Body of pancreas (tissue), 4 donors: ENCODE measurements at regions not wholly inside any gene's neighbourhood (a gene's known extent, or its start where the extent isn't known, plus 50 kb on each side); places are given as distances from the start of the nearest gene placed in this dataset.

ENCODE experiments used
- POLR2A ChIP-seq, 3 donors: fragments of 450-650 bp; IDR thresholded peaks; one replicate each; pipeline ENCODE4 v1.6.1; 2016; ENCODE audit warnings: antibody characterized with exemption in 3 of 3, mild to moderate bottlenecking in 2 of 3
- TF ChIP-seq, protein P1 (sequence below), 7 experiments: fragments of 450-650 bp in 4 of 7; fragments of 200-600 bp in 3 of 7; sonication (generic) in 3 of 7; IDR thresholded peaks; one replicate each; pipeline ENCODE4 v1.5.1; 2016 to 2019; ENCODE audit warnings: antibody characterized with exemption in 7 of 7

DNA sequence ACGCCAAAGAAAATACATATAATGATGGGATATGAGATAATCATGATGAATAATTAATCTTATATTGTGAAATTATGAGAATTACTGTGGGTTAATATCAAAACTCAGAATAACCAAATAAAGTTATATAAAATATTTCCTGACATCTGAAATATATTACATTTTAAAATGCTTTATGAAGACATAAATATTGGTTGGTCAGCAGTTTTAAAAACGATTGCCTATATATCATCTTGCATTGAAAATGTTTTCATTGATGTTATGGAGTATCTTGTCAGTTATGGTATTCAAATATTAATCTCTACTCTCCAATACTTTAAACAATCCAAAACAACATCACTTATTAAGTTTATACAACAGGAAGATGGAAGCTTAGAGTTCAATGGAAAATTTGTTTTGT is 228.1 kb upstream of the FERD3L start:
- TF ChIP-seq, protein P1, sequence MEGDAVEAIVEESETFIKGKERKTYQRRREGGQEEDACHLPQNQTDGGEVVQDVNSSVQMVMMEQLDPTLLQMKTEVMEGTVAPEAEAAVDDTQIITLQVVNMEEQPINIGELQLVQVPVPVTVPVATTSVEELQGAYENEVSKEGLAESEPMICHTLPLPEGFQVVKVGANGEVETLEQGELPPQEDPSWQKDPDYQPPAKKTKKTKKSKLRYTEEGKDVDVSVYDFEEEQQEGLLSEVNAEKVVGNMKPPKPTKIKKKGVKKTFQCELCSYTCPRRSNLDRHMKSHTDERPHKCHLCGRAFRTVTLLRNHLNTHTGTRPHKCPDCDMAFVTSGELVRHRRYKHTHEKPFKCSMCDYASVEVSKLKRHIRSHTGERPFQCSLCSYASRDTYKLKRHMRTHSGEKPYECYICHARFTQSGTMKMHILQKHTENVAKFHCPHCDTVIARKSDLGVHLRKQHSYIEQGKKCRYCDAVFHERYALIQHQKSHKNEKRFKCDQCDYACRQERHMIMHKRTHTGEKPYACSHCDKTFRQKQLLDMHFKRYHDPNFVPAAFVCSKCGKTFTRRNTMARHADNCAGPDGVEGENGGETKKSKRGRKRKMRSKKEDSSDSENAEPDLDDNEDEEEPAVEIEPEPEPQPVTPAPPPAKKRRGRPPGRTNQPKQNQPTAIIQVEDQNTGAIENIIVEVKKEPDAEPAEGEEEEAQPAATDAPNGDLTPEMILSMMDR (IDR thresholded peaks at IDR 0.05) = no peak
- TF ChIP-seq POLR2A (IDR thresholded peaks at IDR 0.05) = no peak
